ENCODE measurements at regions not wholly inside any gene's neighbourhood (a gene's known extent, or its start where the extent isn't known, plus 50 kb on each side); places are given as distances from the start of the nearest gene placed in this dataset.

GRCh38 chr2:16210841-16211240 lies 270.5 kb downstream of the MYCN start:
- H3K9me3 ChIP-seq (ENCODE audit: control insufficient read depth, insufficient read depth, low read depth, low read length), result no peaks in the 10 kb centered on the region; the same call in 1 of the 2 replicates
- TF ChIP-seq ZSCAN23 (tag by site-specific recombination; IDR thresholded peaks at IDR 0.05), result no peak
- no peak for TF ChIP-seq ZNF600 (tag by site-specific recombination; IDR thresholded peaks at IDR 0.05)
- TF ChIP-seq ZNF362 (tag by site-specific recombination; IDR thresholded peaks at IDR 0.05), result no peak
- no peak for TF ChIP-seq ZNF510 (tag by site-specific recombination; IDR thresholded peaks at IDR 0.05; ENCODE audit: insufficient replicate concordance)
- TF ChIP-seq ZNF610 (tag by site-specific recombination; IDR thresholded peaks at IDR 0.05; ENCODE audit: borderline replicate concordance), result no peak
- no peak for TF ChIP-seq YY1 (tag by site-specific recombination; IDR thresholded peaks at IDR 0.05)
- TF ChIP-seq SCRT2 (tag by site-specific recombination; IDR thresholded peaks at IDR 0.05), result no peak
- TF ChIP-seq ZNF214 (tag by site-specific recombination; IDR thresholded peaks at IDR 0.05; ENCODE audit: borderline replicate concordance), result no peak
- TF ChIP-seq SETDB1 (IDR thresholded peaks at IDR 0.05; ENCODE audit: insufficient read length, low read length), result no peak
- no peak overlapping the region for H3K4me3 ChIP-seq (ENCODE audit: low read depth, low read length)
- H3K4me1 ChIP-seq (ENCODE audit: control insufficient read depth, insufficient read depth, low read length), result no peaks in the 10 kb centered on the region
- H3K27ac ChIP-seq (ENCODE audit: extremely low read depth, low read depth, low read length), result no peak overlapping the region
- ChIA-PET POLR2A (no interaction called here), CTCF (no interaction called here)
- no peaks in the 10 kb centered on the region for H3K36me3 ChIP-seq (ENCODE audit: control insufficient read depth in 2 of 2, insufficient read depth in 1 of 2, low read length in 2 of 2)

- POLR2A ChIA-PET, result no interaction called here
- CTCF ChIA-PET, result no interaction called here
- H3K27ac ChIP-seq (ENCODE audit: extremely low read depth, low read depth, low read length), result no peak overlapping the region
- no peak overlapping the region for H3K4me3 ChIP-seq (ENCODE audit: low read depth, low read length)
- H3K9me3 ChIP-seq (ENCODE audit: control insufficient read depth, insufficient read depth, low read depth, low read length), result no peaks in the 10 kb centered on the region; the same call in 1 of the 2 replicates
- no peaks in the 10 kb centered on the region for H3K4me1 ChIP-seq (ENCODE audit: control insufficient read depth, insufficient read depth, low read length)
- TF ChIP-seq IKZF3 (tag by site-specific recombination; IDR thresholded peaks at IDR 0.05) (no peak), ZNF623 (tag by site-specific recombination; IDR thresholded peaks at IDR 0.05) (no peak), WT1 (tag by site-specific recombination; IDR thresholded peaks at IDR 0.05) (no peak), ZNF704 (tag by site-specific recombination; IDR thresholded peaks at IDR 0.05) (no peak), ZNF513 (tag by site-specific recombination; IDR thresholded peaks at IDR 0.05) (no peak), ZNF777 (tag by site-specific recombination; IDR thresholded peaks at IDR 0.05; ENCODE audit: borderline replicate concordance) (no peak), ZNF560 (tag by site-specific recombination; IDR thresholded peaks at IDR 0.05; ENCODE audit: borderline replicate concordance) (no peak), BCL11A (tag by site-specific recombination; IDR thresholded peaks at IDR 0.05; ENCODE audit: low read depth) (no peak), TRIM28 (IDR thresholded peaks at IDR 0.05; ENCODE audit: borderline replicate concordance, low read length) (no peak), GLI2 (tag by site-specific recombination; IDR thresholded peaks at IDR 0.05; ENCODE audit: borderline replicate concordance, low read depth) (no peak), ZNF362 (tag by site-specific recombination; IDR thresholded peaks at IDR 0.05) (no peak), ZNF398 (tag by site-specific recombination; IDR thresholded peaks at IDR 0.05) (no peak), SCRT1 (tag by site-specific recombination; IDR thresholded peaks at IDR 0.05; ENCODE audit: borderline replicate concordance) (no peak), ZNF629 (tag by site-specific recombination; IDR thresholded peaks at IDR 0.05) (no peak)
- no peaks in the 10 kb centered on the region for H3K36me3 ChIP-seq (ENCODE audit: control insufficient read depth in 2 of 2, insufficient read depth in 1 of 2, low read length in 2 of 2)
Measured at GRCh38 chr2:16209799-16210198, 269.4 kb downstream of the MYCN start.
